A673 (cell line): ENCODE measurements at regions not wholly inside any gene's neighbourhood (a gene's known extent, or its start where the extent isn't known, plus 50 kb on each side); places are given as distances from the start of the nearest gene placed in this dataset.

Experiments
- BruUV-seq: library from RNA; stranded (reverse); fragments of 400-500 nt; replicated peaks from 2 replicates; lab custom pipeline; 2021; lab: Mats Ljungman, UMichigan
- CTCF ChIA-PET: fragments of 300-600 bp; sonication (Branson Sonifier 250); formaldehyde crosslinking; loops from one replicate; lab custom pipeline; 2022; ENCODE audit warnings: antibody characterized with exemption; lab: Charles Lee
- POLR2A ChIA-PET: fragments of 300-600 bp; sonication (Branson Sonifier 250); formaldehyde crosslinking; loops from one replicate; lab custom pipeline; 2022; ENCODE audit warnings: antibody characterized with exemption; ENCODE audit not compliant: low non-redundant PET; lab: Charles Lee
- DNase-seq: peaks from one replicate; pipeline ENCODE4 v3.0.0-alpha.2; 2015; ENCODE audit warnings: low spot score
- H3K27ac ChIP-seq: fragments of 200-600 bp; sonication (generic); 2 replicates; pipeline ENCODE4 v1.5.1; 2016; ENCODE audit warnings: mixed run types, low read depth, mild to moderate bottlenecking, mixed read lengths, antibody characterized with exemption, low read length; ENCODE audit not compliant: poor library complexity, severe bottlenecking
- H3K27me3 ChIP-seq: fragments of 200-600 bp; sonication (generic); replicated peaks from 2 replicates; pipeline ENCODE4 v1.6.1; 2017; ENCODE audit warnings: mixed run types, low read depth, mild to moderate bottlenecking, mixed read lengths, antibody characterized with exemption, low read length; ENCODE audit not compliant: insufficient read depth, poor library complexity
- H3K36me3 ChIP-seq: fragments of 200-600 bp; sonication (generic); 2 replicates; pipeline ENCODE4 v1.6.1; 2016; ENCODE audit warnings: mixed run types, mild to moderate bottlenecking, mixed read lengths, antibody characterized with exemption, low read length; ENCODE audit not compliant: insufficient read depth, poor library complexity, severe bottlenecking
- H3K4me1 ChIP-seq: fragments of 200-600 bp; sonication (generic); 2 replicates; pipeline ENCODE4 v1.6.1; 2017; ENCODE audit warnings: mixed run types, mild to moderate bottlenecking, mixed read lengths, antibody characterized with exemption, low read length; ENCODE audit not compliant: insufficient read depth, poor library complexity, severe bottlenecking
- H3K4me3 ChIP-seq: fragments of 200-600 bp; sonication (generic); 2 replicates; pipeline ENCODE4 v1.5.1; 2016; ENCODE audit warnings: low read depth, mixed run types, mild to moderate bottlenecking, mixed read lengths, low read length; ENCODE audit not compliant: poor library complexity, severe bottlenecking
- H3K9me3 ChIP-seq: fragments of 200-600 bp; sonication (generic); 2 replicates; pipeline ENCODE4 v1.6.1; 2016; ENCODE audit warnings: mixed run types, low read depth, mild to moderate bottlenecking, mixed read lengths, antibody characterized with exemption, low read length; ENCODE audit not compliant: poor library complexity, severe bottlenecking
- EZH2 ChIP-seq: fragments of 200-600 bp; sonication (generic); IDR thresholded peaks from 2 replicates; pipeline ENCODE4 v1.6.1; 2017; ENCODE audit warnings: borderline replicate concordance, low read depth, mild to moderate bottlenecking, mixed read lengths, antibody characterized with exemption, low read length; ENCODE audit not compliant: poor library complexity, severe bottlenecking
- intact Hi-C: fragments of 100-400 bp; cut with micrococcal nuclease; formaldehyde crosslinking; loops from one replicate; pipeline ENCODE4 v1.10.0; 2022; ENCODE audit not compliant: unreplicated experiment
- TF ChIP-seq, protein P1 (sequence below): fragments of 300-800, 200-600 bp; sonication (generic); conservative IDR thresholded peaks from 2 replicates; pipeline ENCODE4 v1.5.1; 2017; ENCODE audit warnings: low read depth, mild to moderate bottlenecking, antibody characterized with exemption, low read length, moderate library complexity, mixed read lengths

DNA sequence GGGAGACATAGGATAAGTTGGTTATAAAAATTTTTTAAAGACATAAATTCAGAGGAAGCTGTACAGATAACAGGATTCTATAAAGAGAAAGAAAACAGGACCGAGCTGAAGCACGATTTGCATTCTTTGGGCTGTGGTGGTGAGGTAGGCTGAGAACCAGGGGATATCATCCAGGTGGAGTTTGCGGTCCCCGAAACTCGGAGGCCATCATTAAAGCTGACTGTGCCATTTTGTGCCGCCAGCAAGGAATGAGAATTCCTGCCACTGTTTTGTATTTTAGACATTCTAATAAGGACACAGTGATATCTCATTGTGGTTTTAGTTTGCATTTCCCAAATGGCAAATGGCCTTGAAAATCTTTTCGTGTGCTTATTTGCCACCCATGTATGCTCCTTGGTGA is 197.9 kb downstream of the IRF8 start:
- Histone ChIP-seq H3K4me3 (no peak overlapping the region), H3K27me3 (peaks cover 17% of the 10 kb centered on the region), H3K36me3 (no peaks in the 10 kb centered on the region), H3K27ac (no peak overlapping the region), H3K9me3 (no peaks in the 10 kb centered on the region), H3K4me1 (peaks cover 3% of the 10 kb centered on the region)
- no TSS peak for BruUV-seq
- TF ChIP-seq, protein P1, sequence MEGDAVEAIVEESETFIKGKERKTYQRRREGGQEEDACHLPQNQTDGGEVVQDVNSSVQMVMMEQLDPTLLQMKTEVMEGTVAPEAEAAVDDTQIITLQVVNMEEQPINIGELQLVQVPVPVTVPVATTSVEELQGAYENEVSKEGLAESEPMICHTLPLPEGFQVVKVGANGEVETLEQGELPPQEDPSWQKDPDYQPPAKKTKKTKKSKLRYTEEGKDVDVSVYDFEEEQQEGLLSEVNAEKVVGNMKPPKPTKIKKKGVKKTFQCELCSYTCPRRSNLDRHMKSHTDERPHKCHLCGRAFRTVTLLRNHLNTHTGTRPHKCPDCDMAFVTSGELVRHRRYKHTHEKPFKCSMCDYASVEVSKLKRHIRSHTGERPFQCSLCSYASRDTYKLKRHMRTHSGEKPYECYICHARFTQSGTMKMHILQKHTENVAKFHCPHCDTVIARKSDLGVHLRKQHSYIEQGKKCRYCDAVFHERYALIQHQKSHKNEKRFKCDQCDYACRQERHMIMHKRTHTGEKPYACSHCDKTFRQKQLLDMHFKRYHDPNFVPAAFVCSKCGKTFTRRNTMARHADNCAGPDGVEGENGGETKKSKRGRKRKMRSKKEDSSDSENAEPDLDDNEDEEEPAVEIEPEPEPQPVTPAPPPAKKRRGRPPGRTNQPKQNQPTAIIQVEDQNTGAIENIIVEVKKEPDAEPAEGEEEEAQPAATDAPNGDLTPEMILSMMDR: no peak
- no peak for TF ChIP-seq EZH2
- no peak for DNase-seq
- CTCF ChIA-PET: no interaction called here
- POLR2A ChIA-PET: no interaction called here
- intact Hi-C loops: no loop called here

DNA sequence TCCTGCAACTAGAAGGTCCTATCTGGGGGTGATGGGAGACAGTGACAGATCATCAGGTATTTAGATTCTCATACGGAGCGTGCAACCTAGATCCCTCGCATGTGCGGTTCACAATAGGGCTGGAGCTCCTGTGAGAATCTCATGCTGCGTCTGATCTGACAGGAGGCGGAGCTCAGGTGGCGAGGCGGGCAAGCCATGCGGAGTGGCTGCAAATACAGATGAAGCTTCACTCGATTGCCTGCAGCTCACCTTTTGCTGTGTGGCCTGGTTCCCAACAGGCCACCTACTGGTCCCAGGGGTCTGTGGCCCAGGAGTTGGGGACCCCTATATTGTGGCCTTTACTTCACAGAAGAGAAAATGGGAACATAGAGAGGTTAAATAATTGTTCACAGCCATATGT is 200.4 kb downstream of the IRF8 start:
- TF ChIP-seq, protein P1: no peak
- no peak for TF ChIP-seq EZH2
- intact Hi-C loops: no loop called here
- BruUV-seq: no TSS peak
- DNase-seq: no peak
- H3K4me1 ChIP-seq: peaks cover 3% of the 10 kb centered on the region
- H3K9me3 ChIP-seq: no peaks in the 10 kb centered on the region
- H3K27ac ChIP-seq: no peak overlapping the region
- H3K27me3 ChIP-seq: peaks cover 23% of the 10 kb centered on the region
- no peak overlapping the region for H3K4me3 ChIP-seq
- CTCF ChIA-PET: no interaction called here
- POLR2A ChIA-PET: no interaction called here
- no peaks in the 10 kb centered on the region for H3K36me3 ChIP-seq

DNA sequence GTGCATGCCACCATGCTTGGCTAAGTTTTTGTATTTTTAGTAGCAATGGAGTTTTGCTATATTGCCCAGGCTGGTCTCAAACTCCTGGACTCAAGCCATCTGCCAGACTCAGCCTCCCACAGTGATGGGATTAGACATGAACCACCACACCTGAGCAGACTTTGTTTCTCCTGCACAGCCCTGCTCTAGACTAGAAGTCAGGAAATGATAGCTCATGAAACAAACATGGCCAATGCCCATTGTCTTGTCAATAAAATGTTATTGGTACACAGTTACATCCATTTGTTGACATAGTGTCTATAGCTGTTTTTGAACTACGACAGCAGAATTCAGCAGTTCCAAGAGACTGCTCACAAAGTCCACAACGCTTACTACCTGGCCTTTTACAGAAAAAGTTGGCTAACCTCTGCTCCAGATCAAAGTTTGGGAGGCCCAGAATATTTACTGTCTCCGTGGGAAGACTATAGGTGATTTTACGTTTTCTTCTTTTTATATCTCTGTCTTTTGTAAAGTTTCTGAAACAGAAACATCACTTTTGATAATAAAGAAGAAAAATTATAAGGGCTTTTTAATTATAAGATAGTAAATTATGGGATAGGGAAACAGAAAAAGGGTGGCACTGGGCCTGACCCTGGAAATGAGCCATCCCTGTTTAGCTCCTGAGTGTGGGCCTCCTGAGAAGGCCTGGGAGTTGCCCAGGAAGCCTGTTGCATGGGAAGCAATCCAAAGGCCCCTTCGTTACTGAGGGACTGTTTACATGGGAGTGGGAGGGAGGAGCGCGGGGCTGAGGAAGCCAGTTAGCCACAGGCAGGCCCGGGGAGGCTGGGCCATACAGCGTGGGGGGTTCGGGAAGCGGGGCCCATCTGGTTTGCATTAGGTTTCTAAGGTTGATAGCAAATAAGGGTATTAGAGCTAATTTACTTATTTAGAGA is 201.5 kb downstream of the IRF8 start:
- Histone ChIP-seq H3K27me3 (peaks cover 23% of the 10 kb centered on the region), H3K4me1 (peaks cover 3% of the 10 kb centered on the region), H3K4me3 (no peak overlapping the region), H3K9me3 (no peaks in the 10 kb centered on the region), H3K27ac (no peak overlapping the region), H3K36me3 (no peaks in the 10 kb centered on the region)
- TF ChIP-seq EZH2: no peak
- TF ChIP-seq, protein P1: no peak
- intact Hi-C loops: no loop called here
- POLR2A ChIA-PET: no interaction called here
- DNase-seq: peak; percentile 55
- BruUV-seq: no TSS peak
- CTCF ChIA-PET: interaction anchor here (0.6 kb wide), 1 partner anchor 1529 kb away, joined by 3 read pairs; no protein-coding TSS in a partner anchor
